Neural cell (in vitro differentiated cells): ENCODE measurements at regions not wholly inside any gene's neighbourhood (a gene's known extent, or its start where the extent isn't known, plus 50 kb on each side); places are given as distances from the start of the nearest gene placed in this dataset.

Source experiments
- CTCF ChIP-seq: fragments of 450-650 bp; IDR thresholded peaks from 2 replicates; pipeline ENCODE4 v1.5.1; 2014; ENCODE audit warnings: antibody characterized with exemption, mild to moderate bottlenecking, moderate library complexity; ENCODE audit not compliant: poor library complexity, severe bottlenecking
- EP300 ChIP-seq: fragments of 450-650 bp; conservative IDR thresholded peaks from 2 replicates; pipeline ENCODE4 v1.6.1; 2014; ENCODE audit warnings: antibody characterized with exemption, mild to moderate bottlenecking, moderate library complexity; ENCODE audit not compliant: poor library complexity, severe bottlenecking
- EZH2 ChIP-seq: fragments of 200-600, 300-800 bp; shearing (Covaris generic), sonication (generic); IDR thresholded peaks from 2 replicates; pipeline ENCODE4 v1.6.1; 2014; ENCODE audit warnings: antibody characterized with exemption, low read length, borderline replicate concordance, mild to moderate bottlenecking; ENCODE audit not compliant: insufficient read depth, poor library complexity, severe bottlenecking
- POLR2AphosphoS5 ChIP-seq: IDR thresholded peaks from 2 replicates; pipeline ENCODE4 v1.6.1; 2012

GRCh38 chr3:42024591-42025351, 62.9 kb upstream of the ULK4 start:
- TF ChIP-seq CTCF (no peak), EZH2 (no peak), POLR2AphosphoS5 (no peak), EP300 (no peak)
